HFFc6 (cell line): ENCODE measurements at regions not wholly inside any gene's neighbourhood (a gene's known extent, or its start where the extent isn't known, plus 50 kb on each side); places are given as distances from the start of the nearest gene placed in this dataset.
A peak's percentile ranks its signal among the peaks of the same experiment; 100 is the strongest.

Experiments
- DNase-seq: peaks from one replicate; pipeline ENCODE4 v3.0.0-alpha.2; 2018
- H3K27ac Mint-ChIP-seq: 2 replicates; pipeline ENCODE4 v1.8.0; 2020; ENCODE audit warnings: mild to moderate bottlenecking, mixed read lengths
- H3K27me3 Mint-ChIP-seq: 2 replicates; pipeline ENCODE4 v1.8.0; 2021; ENCODE audit warnings: mild to moderate bottlenecking, moderate library complexity, mixed read lengths; ENCODE audit not compliant: insufficient read depth
- H3K36me3 Mint-ChIP-seq: 2 replicates; pipeline ENCODE4 v1.8.0; 2021; ENCODE audit warnings: low read depth, mixed read lengths
- H3K4me1 Mint-ChIP-seq: 2 replicates; pipeline ENCODE4 v1.8.0; 2020; ENCODE audit warnings: low read depth, mixed read lengths
- H3K4me3 Mint-ChIP-seq: 2 replicates; pipeline ENCODE4 v1.8.0; 2020; ENCODE audit warnings: mild to moderate bottlenecking, moderate library complexity, mixed read lengths
- H3K9me3 Mint-ChIP-seq: 2 replicates; pipeline ENCODE4 v1.8.0; 2020; ENCODE audit warnings: mild to moderate bottlenecking, mixed read lengths
- CTCF ChIP-seq: fragments of 200-600 bp; sonication (generic); IDR thresholded peaks from 2 replicates; pipeline ENCODE4 v1.5.0; 2021; ENCODE audit warnings: antibody characterized with exemption, mild to moderate bottlenecking

DNA sequence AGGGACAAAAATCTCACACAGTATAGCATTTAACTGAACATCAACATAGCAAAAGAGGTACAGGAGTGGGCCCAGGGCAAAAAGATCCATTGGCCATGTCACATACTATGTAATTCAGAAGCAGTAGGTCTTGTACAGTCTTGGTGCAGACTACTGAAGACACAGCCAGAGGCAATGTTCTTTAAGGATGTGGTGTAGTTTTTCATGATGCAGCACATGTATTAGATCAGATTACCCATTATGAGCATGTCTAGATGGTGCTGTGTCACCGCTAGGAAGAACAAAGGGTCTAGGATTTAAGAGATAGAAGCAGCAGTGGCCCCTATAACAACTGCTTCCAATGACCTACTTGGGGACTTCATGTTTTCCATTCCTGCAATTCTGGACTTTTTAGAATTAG lies 610.4 kb upstream of the MEF2C start:
- no peak for TF ChIP-seq CTCF
- no peak overlapping the region for H3K27ac Mint-ChIP-seq
- 0 out of 2 replicates have a peak, but pooled peaks cover 1% of the 10 kb centered on the region for H3K27me3 Mint-ChIP-seq
- no peaks in the 10 kb centered on the region for H3K9me3 Mint-ChIP-seq
- no peaks in the 10 kb centered on the region for H3K36me3 Mint-ChIP-seq
- DNase-seq: no peak
- H3K4me3 Mint-ChIP-seq: no peak overlapping the region
- H3K4me1 Mint-ChIP-seq: no peaks in the 10 kb centered on the region

- no peak for TF ChIP-seq CTCF
- Mint-ChIP-seq H3K27me3 (0 out of 2 replicates have a peak, but pooled peaks cover 1% of the 10 kb centered on the region), H3K4me1 (no peaks in the 10 kb centered on the region), H3K27ac (no peak overlapping the region), H3K36me3 (no peaks in the 10 kb centered on the region), H3K4me3 (no peak overlapping the region), H3K9me3 (no peaks in the 10 kb centered on the region)
- no peak for DNase-seq
These were observed 602.0 kb upstream of the MEF2C start for GRCh38 chr5:89484962-89485361.

- H3K9me3 Mint-ChIP-seq: no peaks in the 10 kb centered on the region
- H3K4me3 Mint-ChIP-seq: no peak overlapping the region
- no peaks in the 10 kb centered on the region for H3K27me3 Mint-ChIP-seq
- no peaks in the 10 kb centered on the region for H3K36me3 Mint-ChIP-seq
- no peak overlapping the region for H3K27ac Mint-ChIP-seq
- TF ChIP-seq CTCF: no peak
- H3K4me1 Mint-ChIP-seq: no peaks in the 10 kb centered on the region
- no peak for DNase-seq
These were observed 597.5 kb upstream of the MEF2C start for GRCh38 chr5:89480406-89481007.

DNA sequence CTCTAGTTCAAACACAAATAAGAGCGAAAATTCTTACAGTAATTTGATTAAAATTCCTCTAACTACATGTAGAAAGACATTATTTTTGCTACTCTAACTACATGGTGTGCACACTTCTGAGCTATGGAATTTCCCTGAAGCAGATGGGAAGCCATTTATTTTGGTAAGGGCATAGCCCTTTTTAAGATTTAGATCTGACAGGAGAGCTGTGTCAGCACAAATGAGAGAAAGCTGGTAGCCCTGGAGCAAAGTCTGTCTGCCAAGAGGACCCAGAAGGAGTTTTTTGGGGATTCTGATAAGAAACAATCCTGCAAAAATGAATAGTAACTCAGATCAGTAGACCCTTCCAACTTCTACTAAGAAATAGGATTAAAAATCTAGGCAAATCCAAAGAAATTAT lies 595.9 kb upstream of the MEF2C start:
- Mint-ChIP-seq H3K4me1 (no peaks in the 10 kb centered on the region), H3K4me3 (no peak overlapping the region), H3K27ac (no peak overlapping the region), H3K36me3 (no peaks in the 10 kb centered on the region), H3K9me3 (no peaks in the 10 kb centered on the region), H3K27me3 (no peaks in the 10 kb centered on the region)
- TF ChIP-seq CTCF: no peak
- no peak for DNase-seq

- DNase-seq: no peak
- no peaks in the 10 kb centered on the region for H3K27me3 Mint-ChIP-seq
- H3K9me3 Mint-ChIP-seq: no peaks in the 10 kb centered on the region
- H3K4me3 Mint-ChIP-seq: no peak overlapping the region; the same call in 1 of the 2 replicates
- no peak for TF ChIP-seq CTCF
- H3K27ac Mint-ChIP-seq: no peak overlapping the region
- no peaks in the 10 kb centered on the region for H3K4me1 Mint-ChIP-seq
- no peaks in the 10 kb centered on the region for H3K36me3 Mint-ChIP-seq
These were observed 590.2 kb upstream of the MEF2C start for GRCh38 chr5:89473196-89473595.

DNA sequence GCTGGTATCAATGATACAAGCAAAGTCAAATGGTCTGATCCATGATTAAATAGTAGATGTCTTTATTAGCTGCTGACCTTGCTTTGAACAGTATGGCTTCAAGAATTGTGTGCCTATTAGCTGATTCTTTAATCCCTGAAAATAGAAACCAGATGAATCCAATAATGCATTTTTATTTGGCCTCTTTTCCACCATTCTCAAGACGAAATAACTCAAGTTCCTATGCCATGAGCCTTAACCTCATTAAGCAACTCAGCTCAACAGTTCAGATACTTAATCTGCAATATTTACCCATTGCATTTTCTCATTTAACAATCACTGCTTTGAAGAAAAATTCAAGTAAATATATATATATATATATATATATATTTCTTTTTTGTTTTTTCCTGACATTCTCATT lies 588.6 kb upstream of the MEF2C start:
- Mint-ChIP-seq H3K27me3 (no peaks in the 10 kb centered on the region), H3K36me3 (no peaks in the 10 kb centered on the region), H3K4me3 (no peak overlapping the region), H3K27ac (no peak overlapping the region), H3K9me3 (no peaks in the 10 kb centered on the region), H3K4me1 (no peaks in the 10 kb centered on the region)
- DNase-seq: peak; percentile 1
- TF ChIP-seq CTCF: no peak
